Gastroesophageal sphincter (tissue), 3 donors: ENCODE measurements at regions not wholly inside any gene's neighbourhood (a gene's known extent, or its start where the extent isn't known, plus 50 kb on each side); places are given as distances from the start of the nearest gene placed in this dataset.

ENCODE experiments used
- CTCF ChIP-seq, 4 experiments: fragments of 200-600 bp in 2 of 4; fragments of 450-650 bp in 2 of 4; sonication (generic) in 1 of 4; IDR thresholded peaks; one replicate each; pipeline ENCODE4 v1.5.1; 2017 to 2019; ENCODE audit warnings: antibody characterized with exemption in 4 of 4, mild to moderate bottlenecking in 2 of 4, moderate library complexity in 2 of 4
- EP300 ChIP-seq: sonication (generic); formaldehyde crosslinking; IDR thresholded peaks from one replicate; pipeline ENCODE4 v1.6.1; 2017; ENCODE audit warnings: antibody characterized with exemption, mild to moderate bottlenecking
- POLR2A ChIP-seq, 2 donors: fragments of 450-650 bp; IDR thresholded peaks; one replicate each; pipeline ENCODE4 v1.6.1; 2017; ENCODE audit warnings: antibody characterized with exemption in 2 of 2, mild to moderate bottlenecking in 2 of 2, moderate library complexity in 1 of 2
- POLR2AphosphoS5 ChIP-seq: sonication (generic); formaldehyde crosslinking; IDR thresholded peaks from one replicate; pipeline ENCODE4 v1.6.1; 2017; ENCODE audit warnings: antibody characterized with exemption

GRCh38 chr2:47295981-47296635 lies 73.0 kb upstream of the EPCAM start:
- TF ChIP-seq CTCF (IDR thresholded peaks at IDR 0.05) (no peak), EP300 (no peak), POLR2A (IDR thresholded peaks at IDR 0.05) (no peak), POLR2AphosphoS5 (no peak)
